ENCODE measurements at regions not wholly inside any gene's neighbourhood (a gene's known extent, or its start where the extent isn't known, plus 50 kb on each side); places are given as distances from the start of the nearest gene placed in this dataset.

DNA sequence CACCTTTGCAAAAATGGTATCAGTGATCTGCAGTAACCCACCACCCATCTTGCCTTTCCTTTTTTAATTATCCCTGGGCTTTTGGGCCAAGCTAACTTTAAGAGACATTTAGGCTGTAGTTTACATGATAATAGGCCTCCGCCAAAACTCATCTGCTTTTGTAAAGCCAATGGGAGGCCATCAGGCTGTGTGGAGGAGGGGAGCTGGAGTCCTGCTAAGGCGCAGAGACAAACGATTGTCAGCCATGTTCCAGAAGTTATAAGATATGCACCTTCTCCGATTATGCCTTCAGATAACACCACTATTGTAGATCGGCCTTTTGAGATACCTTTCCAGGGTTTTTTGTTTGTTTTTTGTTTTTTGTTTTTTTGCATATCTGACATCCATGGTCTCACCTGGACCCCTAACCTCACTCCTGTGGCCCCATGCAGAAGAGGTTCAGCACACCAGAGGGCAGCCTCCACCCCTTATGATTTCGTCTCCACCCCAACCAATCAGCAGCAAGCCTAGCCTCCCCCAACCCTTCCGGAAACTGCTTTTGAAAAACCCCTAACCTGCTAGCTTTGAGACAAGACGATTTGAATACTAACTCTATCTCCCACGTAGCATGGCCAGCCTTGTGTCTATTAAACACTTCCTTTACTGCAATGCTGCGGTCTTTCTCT is 113.9 kb upstream of the UBL3 start:
- Histone ChIP-seq H3K27ac (ENCODE audit: low read depth, low read length) (peak overlapping the region; percentile 51; the same call in 1 of the 2 replicates), H3K79me2 (ENCODE audit: control insufficient read depth in 1 of 2, insufficient read depth in 2 of 2, low read length in 2 of 2) (no peaks in the 10 kb centered on the region), H2AK5ac (ENCODE audit: low read depth, low read length) (peak overlapping the region; percentile 71; the same call in 1 of the 2 replicates), H3K23me2 (ENCODE audit: low read depth, low read length) (no peaks in the 10 kb centered on the region; the same call in 1 of the 2 replicates), H3K4ac (replicated peaks; ENCODE audit: insufficient read length, low read depth, low read length) (peak overlapping the region; percentile 4), H2BK20ac (ENCODE audit: low read length) (peak overlapping the region; percentile 67), H3K9ac (replicated peaks in 1 of 4; ENCODE audit: extremely low read depth in 1 of 4, low read depth in 3 of 4, low read length in 3 of 4) (no peak overlapping the region), H3K9me3 (ENCODE audit: insufficient read depth in 2 of 2, low read depth in 1 of 2, low read length in 1 of 2) (peaks cover 10 to 11% of the 10 kb centered on the region in 2 experiments; a peak in 3 of 4 replicates), H2AFZ (ENCODE audit: low read length) (peak overlapping the region; percentile 78), H2BK15ac (ENCODE audit: low read length) (no peak overlapping the region), H3K4me3 (ENCODE audit: extremely low read depth in 1 of 4, insufficient read depth in 2 of 4, low read depth in 3 of 4, low read length in 4 of 4) (peak overlapping the region in 1 of 4 experiments; percentile 24; a peak in 1 of 8 replicates), H2BK12ac (ENCODE audit: low read depth, low read length) (peak overlapping the region; percentile 94), H4K91ac (replicated peaks; ENCODE audit: insufficient read length, low read length) (peak overlapping the region; percentile 59), H3K4me2 (ENCODE audit: insufficient read depth in 1 of 2, low read depth in 2 of 2, low read length in 2 of 2) (peak overlapping the region; percentile 25 to 52), H3K36me3 (ENCODE audit: control insufficient read depth in 2 of 4, insufficient read depth in 4 of 4, low read length in 3 of 4) (no peaks in the 10 kb centered on the region), H4K5ac (ENCODE audit: insufficient read length, low read depth, low read length) (peak overlapping the region; percentile 34), H3K14ac (ENCODE audit: insufficient read length) (no peak overlapping the region), H3K27me3 (replicated peaks in 1 of 4; ENCODE audit: control insufficient read depth in 3 of 4, extremely low read depth in 1 of 4, insufficient read depth in 3 of 4, low read length in 3 of 4) (peaks cover 0 to 5% (median 0%) of the 10 kb centered on the region in 4 experiments; a peak in 3 of 7 replicates), H3K79me1 (ENCODE audit: low read depth, low read length) (no peaks in the 10 kb centered on the region), H3K23ac (ENCODE audit: insufficient read length) (no peak overlapping the region), H3K18ac (ENCODE audit: extremely low read depth, low read length) (peak overlapping the region; percentile 91; the same call in 1 of the 2 replicates), H2BK5ac (ENCODE audit: low read depth, low read length) (peak overlapping the region; percentile 92; the same call in 1 of the 2 replicates), H3K4me1 (replicated peaks in 1 of 4; ENCODE audit: control insufficient read depth in 3 of 4, insufficient read depth in 4 of 4, low read length in 3 of 4) (peaks cover 3 to 10% (median 7%) of the 10 kb centered on the region in 4 experiments; a peak in 5 of 7 replicates), H4K8ac (ENCODE audit: extremely low read depth, insufficient read depth, low read length) (no peak overlapping the region), H4K20me1 (replicated peaks in 1 of 2; ENCODE audit: control insufficient read depth in 1 of 2, insufficient read depth in 2 of 2, low read length in 2 of 2) (no peaks in the 10 kb centered on the region), H2BK120ac (replicated peaks; ENCODE audit: low read depth, low read length) (peak overlapping the region; percentile 73), H3K56ac (replicated peaks; ENCODE audit: insufficient read length, low read depth, low read length) (no peak overlapping the region)
- POLR2A ChIA-PET (ENCODE audit: partially characterized antibody), result interaction anchor here (0.8 to 1.5 kb wide), 4 partner anchors 10 to 148 kb away, joined by 3 to 9 read pairs (median 4); no protein-coding TSS in a partner anchor
- FAIRE-seq, result peak; percentile 80
- 60% methylated on average over 10 of the region's 10 CpGs; no CpG with 5 or more reads in 1 of the 2 experiments for WGBS, 2 experiments (ENCODE audit: extremely low coverage in 1 of 2, insufficient coverage in 1 of 2, insufficient read length in 1 of 2, insufficient replicate concordance in 2 of 2, low coverage in 1 of 2, low lambda C conversion rate in 2 of 2, missing lambda C conversion rate in 1 of 2)
- DNase-seq (ENCODE audit: low read depth in 1 of 2, low spot score in 2 of 2), result peak in 1 of 2 experiments; percentile 36
- CTCF ChIA-PET (ENCODE audit: partially characterized antibody), result interaction anchor here (0.6 to 1.7 kb wide), 11 partner anchors 11 to 720 kb away, joined by 3 to 6 read pairs (median 4); no protein-coding TSS in a partner anchor
- peak; percentile 88 for TF ChIP-seq NANOG (IDR thresholded peaks at IDR 0.05; ENCODE audit: insufficient read depth, low read depth, low read length, poor library complexity, severe bottlenecking)
- peak; percentile 77 for TF ChIP-seq SP1 (IDR thresholded peaks at IDR 0.05; ENCODE audit: low read depth, low read length)
- TF ChIP-seq CHD2 (IDR thresholded peaks at IDR 0.05; ENCODE audit: low read length), result no peak; the same call in 1 of the 2 replicates
- no peak for TF ChIP-seq POLR2AphosphoS5 (IDR thresholded peaks at IDR 0.05; ENCODE audit: low read depth, low read length)
- TF ChIP-seq YY1 (IDR thresholded peaks at IDR 0.05; ENCODE audit: low read depth, low read length), result peak; percentile 84
- TF ChIP-seq ASH2L (IDR thresholded peaks at IDR 0.05; ENCODE audit: low read length), result peak; percentile 72
- no peak for TF ChIP-seq SAP30 (IDR thresholded peaks at IDR 0.05; ENCODE audit: insufficient read depth, insufficient replicate concordance, low read length)
- peak; percentile 48 to 65 for TF ChIP-seq RAD21 (IDR thresholded peaks at IDR 0.05 in 1 of 2, conservative IDR thresholded peaks at IDR 0.05 in 1 of 2; ENCODE audit: low read depth in 2 of 2, low read length in 2 of 2)
- TF ChIP-seq, protein P1, sequence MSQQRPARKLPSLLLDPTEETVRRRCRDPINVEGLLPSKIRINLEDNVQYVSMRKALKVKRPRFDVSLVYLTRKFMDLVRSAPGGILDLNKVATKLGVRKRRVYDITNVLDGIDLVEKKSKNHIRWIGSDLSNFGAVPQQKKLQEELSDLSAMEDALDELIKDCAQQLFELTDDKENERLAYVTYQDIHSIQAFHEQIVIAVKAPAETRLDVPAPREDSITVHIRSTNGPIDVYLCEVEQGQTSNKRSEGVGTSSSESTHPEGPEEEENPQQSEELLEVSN (IDR thresholded peaks at IDR 0.05), result no peak
- peak; percentile 92 for TF ChIP-seq POU5F1 (IDR thresholded peaks at IDR 0.05; ENCODE audit: low read depth, low read length)
